HAP-1 (cell line): ENCODE measurements at regions not wholly inside any gene's neighbourhood (a gene's known extent, or its start where the extent isn't known, plus 50 kb on each side); places are given as distances from the start of the nearest gene placed in this dataset.
A peak's percentile ranks its signal among the peaks of the same experiment; 100 is the strongest.

Experiments used
- DNase-seq, 2 experiments: peaks; one replicate each; pipeline ENCODE4 v3.0.0-alpha.2; 2016 to 2020; ENCODE audit warnings: low spot score in 2 of 2
- H3K27me3 ChIP-seq: fragments of 250-450 bp; sonication (Bioruptor Pico); 2 replicates; pipeline ENCODE4 v1.5.1; 2020; ENCODE audit warnings: low read depth, mild to moderate bottlenecking, moderate library complexity
- H3K36me3 ChIP-seq: fragments of 250-450 bp; sonication (Bioruptor Pico); replicated peaks from 2 replicates; pipeline ENCODE4 v1.5.1; 2020; ENCODE audit warnings: mild to moderate bottlenecking
- H3K4me1 ChIP-seq: fragments of 250-450 bp; sonication (Bioruptor Pico); 2 replicates; pipeline ENCODE4 v1.5.1; 2020; ENCODE audit warnings: mild to moderate bottlenecking
- H3K4me3 ChIP-seq: fragments of 250-450 bp; sonication (Bioruptor Pico); 2 replicates; pipeline ENCODE4 v1.5.1; 2020; ENCODE audit warnings: mild to moderate bottlenecking, moderate library complexity
- H3K9me3 ChIP-seq: fragments of 250-450 bp; sonication (Bioruptor Pico); 2 replicates; pipeline ENCODE4 v1.5.1; 2020; ENCODE audit warnings: mild to moderate bottlenecking, moderate library complexity
- in situ Hi-C: fragments of 300-500 bp; cut with MboI; formaldehyde crosslinking; loops from 3 replicates; pipeline ENCODE4 v1.14.3; 2020; ENCODE audit warnings: low sequenced_read_pairs, inconsistent platforms, mixed read lengths

GRCh38 chr2:56475191-56475590 is 291.4 kb downstream of the CCDC85A start:
- H3K27me3 ChIP-seq: no peaks in the 10 kb centered on the region
- no peaks in the 10 kb centered on the region for H3K4me1 ChIP-seq
- H3K9me3 ChIP-seq: no peaks in the 10 kb centered on the region
- no peak for DNase-seq
- in situ Hi-C loops: no loop called here
- no peaks in the 10 kb centered on the region for H3K36me3 ChIP-seq
- no peak overlapping the region for H3K4me3 ChIP-seq

- H3K9me3 ChIP-seq: no peaks in the 10 kb centered on the region
- no peak for DNase-seq
Measured at GRCh38 chr2:56476509-56477071, 292.8 kb downstream of the CCDC85A start.

GRCh38 chr2:56478027-56478426 is 294.2 kb downstream of the CCDC85A start:
- DNase-seq: no peak
- H3K4me3 ChIP-seq: no peak overlapping the region
- in situ Hi-C loops: no loop called here

More at GRCh38 chr2:56476509-56477071, 292.8 kb downstream of the CCDC85A start:
- Histone ChIP-seq H3K36me3 (no peaks in the 10 kb centered on the region), H3K4me3 (no peak overlapping the region), H3K27me3 (no peaks in the 10 kb centered on the region), H3K4me1 (no peaks in the 10 kb centered on the region)
- in situ Hi-C loops: no loop called here

GRCh38 chr2:56483081-56483480 is 299.3 kb downstream of the CCDC85A start:
- no peaks in the 10 kb centered on the region for H3K27me3 ChIP-seq
- H3K36me3 ChIP-seq: no peaks in the 10 kb centered on the region
- H3K4me1 ChIP-seq: no peaks in the 10 kb centered on the region
- H3K9me3 ChIP-seq: no peaks in the 10 kb centered on the region
- H3K4me3 ChIP-seq: no peak overlapping the region
- no peak for DNase-seq
- in situ Hi-C loops: no loop called here

More at GRCh38 chr2:56478027-56478426, 294.2 kb downstream of the CCDC85A start:
- no peaks in the 10 kb centered on the region for H3K4me1 ChIP-seq
- no peaks in the 10 kb centered on the region for H3K27me3 ChIP-seq
- no peaks in the 10 kb centered on the region for H3K36me3 ChIP-seq
- H3K9me3 ChIP-seq: no peaks in the 10 kb centered on the region

- in situ Hi-C loops: no loop called here
- DNase-seq: no peak
- H3K27me3 ChIP-seq: no peaks in the 10 kb centered on the region
- no peak overlapping the region for H3K4me3 ChIP-seq
- H3K4me1 ChIP-seq: no peaks in the 10 kb centered on the region
- H3K9me3 ChIP-seq: no peaks in the 10 kb centered on the region
- H3K36me3 ChIP-seq: no peaks in the 10 kb centered on the region
Measured at GRCh38 chr2:56484906-56485305, 301.1 kb downstream of the CCDC85A start.

GRCh38 chr2:56500317-56500716 is 316.5 kb downstream of the CCDC85A start:
- Histone ChIP-seq H3K9me3 (no peaks in the 10 kb centered on the region), H3K27me3 (no peaks in the 10 kb centered on the region), H3K4me3 (no peak overlapping the region), H3K36me3 (no peaks in the 10 kb centered on the region), H3K4me1 (no peaks in the 10 kb centered on the region)
- no peak for DNase-seq
- in situ Hi-C loops: no loop called here

GRCh38 chr2:56502616-56503015 is 318.8 kb downstream of the CCDC85A start:
- DNase-seq: no peak
- Histone ChIP-seq H3K4me3 (no peak overlapping the region), H3K27me3 (no peaks in the 10 kb centered on the region), H3K4me1 (no peaks in the 10 kb centered on the region), H3K36me3 (no peaks in the 10 kb centered on the region), H3K9me3 (no peaks in the 10 kb centered on the region)
- in situ Hi-C loops: no loop called here

GRCh38 chr2:56505885-56506284 is 322.1 kb downstream of the CCDC85A start:
- H3K4me1 ChIP-seq: no peaks in the 10 kb centered on the region
- no peaks in the 10 kb centered on the region for H3K9me3 ChIP-seq
- no peaks in the 10 kb centered on the region for H3K36me3 ChIP-seq
- in situ Hi-C loops: no loop called here
- DNase-seq: peak in 1 of 2 experiments; percentile 8
- no peaks in the 10 kb centered on the region for H3K27me3 ChIP-seq
- no peak overlapping the region for H3K4me3 ChIP-seq

GRCh38 chr2:56508662-56509061 is 324.9 kb downstream of the CCDC85A start:
- Histone ChIP-seq H3K27me3 (no peaks in the 10 kb centered on the region; the same call in 1 of the 2 replicates), H3K9me3 (no peaks in the 10 kb centered on the region), H3K36me3 (no peaks in the 10 kb centered on the region), H3K4me1 (no peaks in the 10 kb centered on the region), H3K4me3 (no peak overlapping the region)
- in situ Hi-C loops: no loop called here
- no peak for DNase-seq

- H3K27me3 ChIP-seq: no peaks in the 10 kb centered on the region; the same call in 1 of the 2 replicates
- in situ Hi-C loops: no loop called here
- DNase-seq: no peak
- H3K36me3 ChIP-seq: no peaks in the 10 kb centered on the region
- H3K4me1 ChIP-seq: no peaks in the 10 kb centered on the region
- no peak overlapping the region for H3K4me3 ChIP-seq
- H3K9me3 ChIP-seq: no peaks in the 10 kb centered on the region
Measured at GRCh38 chr2:56510610-56511009, 326.8 kb downstream of the CCDC85A start.

- Histone ChIP-seq H3K27me3 (no peaks in the 10 kb centered on the region; the same call in 1 of the 2 replicates), H3K4me3 (no peak overlapping the region), H3K36me3 (no peaks in the 10 kb centered on the region), H3K9me3 (no peaks in the 10 kb centered on the region), H3K4me1 (no peaks in the 10 kb centered on the region)
- in situ Hi-C loops: no loop called here
- no peak for DNase-seq
Measured at GRCh38 chr2:56515399-56515798, 331.6 kb downstream of the CCDC85A start.

GRCh38 chr2:56519806-56520205 is 336.0 kb downstream of the CCDC85A start:
- DNase-seq: no peak

GRCh38 chr2:56522605-56523089 is 338.9 kb downstream of the CCDC85A start:
- no peak for DNase-seq
- Histone ChIP-seq H3K9me3 (no peaks in the 10 kb centered on the region), H3K27me3 (no peaks in the 10 kb centered on the region), H3K4me1 (no peaks in the 10 kb centered on the region), H3K36me3 (no peaks in the 10 kb centered on the region), H3K4me3 (no peak overlapping the region)
- in situ Hi-C loops: no loop called here

More at GRCh38 chr2:56519806-56520205, 336.0 kb downstream of the CCDC85A start:
- no peak overlapping the region for H3K4me3 ChIP-seq
- no peaks in the 10 kb centered on the region for H3K9me3 ChIP-seq
- no peaks in the 10 kb centered on the region for H3K4me1 ChIP-seq
- H3K36me3 ChIP-seq: no peaks in the 10 kb centered on the region
- in situ Hi-C loops: no loop called here
- H3K27me3 ChIP-seq: no peaks in the 10 kb centered on the region

- no peak for DNase-seq
- H3K4me1 ChIP-seq: no peaks in the 10 kb centered on the region
- no peak overlapping the region for H3K4me3 ChIP-seq
- no peaks in the 10 kb centered on the region for H3K27me3 ChIP-seq
- no peaks in the 10 kb centered on the region for H3K9me3 ChIP-seq
- H3K36me3 ChIP-seq: no peaks in the 10 kb centered on the region
- in situ Hi-C loops: no loop called here
Measured at GRCh38 chr2:56523816-56524215, 340.0 kb downstream of the CCDC85A start.
